WTC11 (cell line): ENCODE measurements at regions not wholly inside any gene's neighbourhood (a gene's known extent, or its start where the extent isn't known, plus 50 kb on each side); places are given as distances from the start of the nearest gene placed in this dataset.

ENCODE experiments used
- ATAC-seq: fragments of 200-7000 bp; cut with Tn5 transposase; 2 replicates; pipeline ENCODE4 v1.10.0; 2021; ENCODE audit warnings: mild to moderate bottlenecking, moderate library complexity
- CTCF ChIA-PET: fragments of 300-600 bp; sonication (Branson Sonifier 250); formaldehyde crosslinking; loops from one replicate; lab custom pipeline; 2021; ENCODE audit warnings: antibody characterized with exemption; lab: Charles Lee
- POLR2A ChIA-PET: fragments of 350-600 bp; sonication (Branson Sonifier 250); formaldehyde crosslinking; loops from one replicate; lab custom pipeline; 2021; ENCODE audit warnings: antibody characterized with exemption; lab: Charles Lee
- DNase-seq: peaks from one replicate; pipeline ENCODE4 v3.0.0; 2021; ENCODE audit warnings: low spot score
- H3K27ac Mint-ChIP-seq: 2 replicates; pipeline ENCODE4 v1.8.0; 2021; ENCODE audit warnings: mixed read lengths
- H3K27me3 Mint-ChIP-seq: 2 replicates; pipeline ENCODE4 v1.8.0; 2021; ENCODE audit warnings: low read depth, mild to moderate bottlenecking, moderate library complexity, mixed read lengths
- H3K36me3 Mint-ChIP-seq: 2 replicates; pipeline ENCODE4 v1.8.0; 2021; ENCODE audit warnings: mixed read lengths
- H3K4me1 Mint-ChIP-seq: 2 replicates; pipeline ENCODE4 v1.8.0; 2022; ENCODE audit warnings: mixed read lengths
- H3K4me3 Mint-ChIP-seq: 2 replicates; pipeline ENCODE4 v1.8.0; 2021; ENCODE audit warnings: mild to moderate bottlenecking, moderate library complexity, mixed read lengths
- H3K9me3 Mint-ChIP-seq: 2 replicates; pipeline ENCODE4 v1.8.0; 2021; ENCODE audit warnings: mixed read lengths
- CREB1 ChIP-seq: sonication (generic); formaldehyde crosslinking; IDR thresholded peaks from 2 replicates; pipeline ENCODE4 v1.8.0; 2023; ENCODE audit warnings: mild to moderate bottlenecking, missing genetic modification reagents
- E2F5 ChIP-seq: sonication (generic); formaldehyde crosslinking; IDR thresholded peaks from 2 replicates; pipeline ENCODE4 v1.8.1; 2022; ENCODE audit warnings: mild to moderate bottlenecking, moderate library complexity, missing genetic modification reagents
- EMX1 ChIP-seq: fragments of 250-450 bp; sonication (Bioruptor Pico); IDR thresholded peaks from 2 replicates; pipeline ENCODE4 v1.8.0; 2021; ENCODE audit warnings: mild to moderate bottlenecking
- JAZF1 ChIP-seq: fragments of 250-450 bp; sonication (Bioruptor Pico); IDR thresholded peaks from 2 replicates; pipeline ENCODE4 v1.9.0; 2021; ENCODE audit warnings: moderate library complexity, mild to moderate bottlenecking, inconsistent platforms
- MXD4 ChIP-seq: fragments of 250-450 bp; sonication (Bioruptor Pico); IDR thresholded peaks from 2 replicates; pipeline ENCODE4 v1.8.0; 2021; ENCODE audit warnings: mild to moderate bottlenecking, moderate library complexity, borderline replicate concordance
- NFE2L1 ChIP-seq: sonication (generic); formaldehyde crosslinking; IDR thresholded peaks from 2 replicates; pipeline ENCODE4 v1.8.1; 2023; ENCODE audit warnings: missing genetic modification reagents
- ZNF121 ChIP-seq: sonication (generic); formaldehyde crosslinking; IDR thresholded peaks from 2 replicates; pipeline ENCODE4 v1.8.0; 2023; ENCODE audit warnings: missing genetic modification reagents
- ZNF532 ChIP-seq: fragments of 250-450 bp; sonication (Bioruptor Pico); IDR thresholded peaks from 2 replicates; pipeline ENCODE4 v1.9.0; 2021; ENCODE audit warnings: mild to moderate bottlenecking, borderline replicate concordance
- TF ChIP-seq, protein P1 (sequence below): fragments of 250-450 bp; sonication (Bioruptor Pico); conservative IDR thresholded peaks from 2 replicates; pipeline ENCODE4 v1.9.0; 2021; ENCODE audit warnings: mild to moderate bottlenecking
- TF ChIP-seq, protein P2 (sequence below): sonication (generic); formaldehyde crosslinking; IDR thresholded peaks from 2 replicates; pipeline ENCODE4 v1.8.1; 2022; ENCODE audit warnings: missing genetic modification reagents, borderline replicate concordance
- TF ChIP-seq, protein P3 (sequence below): fragments of 250-450 bp; sonication (Bioruptor Pico); IDR thresholded peaks from 2 replicates; pipeline ENCODE4 v1.9.0; 2021; ENCODE audit warnings: mild to moderate bottlenecking
- TF ChIP-seq, protein P4 (sequence below): sonication (generic); formaldehyde crosslinking; IDR thresholded peaks from 2 replicates; pipeline ENCODE4 v1.8.0; 2022; ENCODE audit warnings: mild to moderate bottlenecking, missing genetic modification reagents
- TF ChIP-seq, protein P5 (sequence below): sonication (generic); formaldehyde crosslinking; IDR thresholded peaks from 2 replicates; pipeline ENCODE4 v1.8.1; 2023; ENCODE audit warnings: mild to moderate bottlenecking, missing genetic modification reagents, moderate library complexity

GRCh38 chr6:53731866-53732636 is 62.8 kb upstream of the LRRC1 start (continued):
- TF ChIP-seq, protein P1, sequence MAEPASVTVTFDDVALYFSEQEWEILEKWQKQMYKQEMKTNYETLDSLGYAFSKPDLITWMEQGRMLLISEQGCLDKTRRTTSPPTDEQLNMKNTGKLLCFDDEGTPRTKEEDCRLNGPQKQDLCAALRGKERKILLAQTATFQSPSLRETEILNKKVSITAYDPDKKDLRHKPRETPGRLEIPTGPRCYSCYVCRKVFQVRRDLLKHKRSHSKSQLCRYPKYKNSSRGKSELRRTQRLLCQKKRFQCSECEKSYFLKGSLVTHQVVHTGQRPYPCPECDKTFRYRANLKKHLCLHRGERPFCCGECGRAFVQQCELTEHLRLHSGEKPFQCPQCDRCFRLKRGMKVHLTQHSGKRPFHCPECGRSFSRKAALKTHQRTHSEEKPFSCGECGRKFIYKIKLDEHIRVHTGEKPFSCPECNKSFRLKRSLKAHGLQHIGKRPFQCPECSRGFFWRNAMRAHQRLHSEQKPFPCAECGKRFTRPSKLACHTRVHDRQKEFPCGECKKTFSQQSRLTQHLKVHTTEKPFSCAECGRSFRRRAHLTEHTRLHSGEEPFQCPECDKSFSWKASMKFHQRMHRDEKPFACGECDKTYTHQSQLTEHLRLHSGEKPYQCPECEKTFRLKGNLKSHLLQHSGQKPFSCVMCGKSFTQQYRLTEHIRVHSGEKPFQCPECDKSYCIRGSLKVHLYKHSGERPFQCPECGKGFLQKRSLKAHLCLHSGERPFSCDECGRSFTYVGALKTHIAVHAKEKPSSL = no peak
- TF ChIP-seq ZNF121 (no peak), JAZF1 (CRISPR knock-in tag) (no peak)

- TF ChIP-seq EMX1 = no peak
- TF ChIP-seq CREB1 (CRISPR knock-in tag) = no peak
- TF ChIP-seq, protein P2, sequence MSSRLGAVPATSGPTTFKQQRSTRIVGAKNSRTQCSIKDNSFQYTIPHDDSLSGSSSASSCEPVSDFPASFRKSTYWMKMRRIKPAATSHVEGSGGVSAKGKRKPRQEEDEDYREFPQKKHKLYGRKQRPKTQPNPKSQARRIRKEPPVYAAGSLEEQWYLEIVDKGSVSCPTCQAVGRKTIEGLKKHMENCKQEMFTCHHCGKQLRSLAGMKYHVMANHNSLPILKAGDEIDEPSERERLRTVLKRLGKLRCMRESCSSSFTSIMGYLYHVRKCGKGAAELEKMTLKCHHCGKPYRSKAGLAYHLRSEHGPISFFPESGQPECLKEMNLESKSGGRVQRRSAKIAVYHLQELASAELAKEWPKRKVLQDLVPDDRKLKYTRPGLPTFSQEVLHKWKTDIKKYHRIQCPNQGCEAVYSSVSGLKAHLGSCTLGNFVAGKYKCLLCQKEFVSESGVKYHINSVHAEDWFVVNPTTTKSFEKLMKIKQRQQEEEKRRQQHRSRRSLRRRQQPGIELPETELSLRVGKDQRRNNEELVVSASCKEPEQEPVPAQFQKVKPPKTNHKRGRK (CRISPR knock-in tag) = no peak
- no peak for TF ChIP-seq E2F5 (CRISPR knock-in tag)
- TF ChIP-seq, protein P3, sequence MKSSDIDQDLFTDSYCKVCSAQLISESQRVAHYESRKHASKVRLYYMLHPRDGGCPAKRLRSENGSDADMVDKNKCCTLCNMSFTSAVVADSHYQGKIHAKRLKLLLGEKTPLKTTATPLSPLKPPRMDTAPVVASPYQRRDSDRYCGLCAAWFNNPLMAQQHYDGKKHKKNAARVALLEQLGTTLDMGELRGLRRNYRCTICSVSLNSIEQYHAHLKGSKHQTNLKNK = no peak
- TF ChIP-seq, protein P4, sequence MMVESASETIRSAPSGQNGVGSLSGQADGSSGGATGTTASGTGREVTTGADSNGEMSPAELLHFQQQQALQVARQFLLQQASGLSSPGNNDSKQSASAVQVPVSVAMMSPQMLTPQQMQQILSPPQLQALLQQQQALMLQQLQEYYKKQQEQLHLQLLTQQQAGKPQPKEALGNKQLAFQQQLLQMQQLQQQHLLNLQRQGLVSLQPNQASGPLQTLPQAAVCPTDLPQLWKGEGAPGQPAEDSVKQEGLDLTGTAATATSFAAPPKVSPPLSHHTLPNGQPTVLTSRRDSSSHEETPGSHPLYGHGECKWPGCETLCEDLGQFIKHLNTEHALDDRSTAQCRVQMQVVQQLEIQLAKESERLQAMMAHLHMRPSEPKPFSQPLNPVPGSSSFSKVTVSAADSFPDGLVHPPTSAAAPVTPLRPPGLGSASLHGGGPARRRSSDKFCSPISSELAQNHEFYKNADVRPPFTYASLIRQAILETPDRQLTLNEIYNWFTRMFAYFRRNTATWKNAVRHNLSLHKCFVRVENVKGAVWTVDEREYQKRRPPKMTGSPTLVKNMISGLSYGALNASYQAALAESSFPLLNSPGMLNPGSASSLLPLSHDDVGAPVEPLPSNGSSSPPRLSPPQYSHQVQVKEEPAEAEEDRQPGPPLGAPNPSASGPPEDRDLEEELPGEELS (CRISPR knock-in tag) = no peak
- no peak for TF ChIP-seq NFE2L1 (CRISPR knock-in tag)
- TF ChIP-seq MXD4 (CRISPR knock-in tag) = no peak
- TF ChIP-seq ZNF532 (CRISPR knock-in tag) = no peak
- TF ChIP-seq, protein P5, sequence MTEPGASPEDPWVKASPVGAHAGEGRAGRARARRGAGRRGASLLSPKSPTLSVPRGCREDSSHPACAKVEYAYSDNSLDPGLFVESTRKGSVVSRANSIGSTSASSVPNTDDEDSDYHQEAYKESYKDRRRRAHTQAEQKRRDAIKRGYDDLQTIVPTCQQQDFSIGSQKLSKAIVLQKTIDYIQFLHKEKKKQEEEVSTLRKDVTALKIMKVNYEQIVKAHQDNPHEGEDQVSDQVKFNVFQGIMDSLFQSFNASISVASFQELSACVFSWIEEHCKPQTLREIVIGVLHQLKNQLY (CRISPR knock-in tag) = no peak
- Mint-ChIP-seq H3K27ac (no peak overlapping the region), H3K27me3 (no peaks in the 10 kb centered on the region), H3K4me1 (peaks cover 44% of the 10 kb centered on the region), H3K36me3 (no peaks in the 10 kb centered on the region), H3K9me3 (no peaks in the 10 kb centered on the region), H3K4me3 (no peak overlapping the region)
- ChIA-PET POLR2A (no interaction called here), CTCF (interaction anchor here (0.9 to 5.8 kb wide), 5 partner anchors 12 to 238 kb away, joined by 4 to 106 read pairs (median 7); no protein-coding TSS in a partner anchor)
- ATAC-seq (no peak), DNase-seq (no peak)
Measured at GRCh38 chr6:53730767-53731166, 64.0 kb upstream of the LRRC1 start.
